Endodermal cell (in vitro differentiated cells): ENCODE measurements at regions not wholly inside any gene's neighbourhood (a gene's known extent, or its start where the extent isn't known, plus 50 kb on each side); places are given as distances from the start of the nearest gene placed in this dataset.

Experiments
- DNase-seq: peaks from one replicate; pipeline ENCODE4 v3.0.0-alpha.2; 2017
- H3K27ac ChIP-seq: 2 replicates; pipeline ENCODE4 v1.5.1; 2013; ENCODE audit warnings: mild to moderate bottlenecking, low read depth, low read length, moderate library complexity
- H3K27me3 ChIP-seq: 2 replicates; pipeline ENCODE4 v1.6.1; 2013; ENCODE audit warnings: mild to moderate bottlenecking, low read length, moderate library complexity; ENCODE audit not compliant: insufficient read depth, control insufficient read depth, poor library complexity, severe bottlenecking
- H3K36me3 ChIP-seq: 2 replicates; pipeline ENCODE4 v1.7.0; 2013; ENCODE audit warnings: mild to moderate bottlenecking, low read length, moderate library complexity; ENCODE audit not compliant: control insufficient read depth, insufficient read depth
- H3K4me1 ChIP-seq: one replicate; pipeline ENCODE4 v1.7.0; 2013; ENCODE audit warnings: low read length; ENCODE audit not compliant: control insufficient read depth, insufficient read depth
- H3K4me3 ChIP-seq: 2 replicates; pipeline ENCODE4 v1.5.1; 2013; ENCODE audit warnings: mild to moderate bottlenecking, low read length, moderate library complexity
- H3K9ac ChIP-seq: 2 replicates; pipeline ENCODE4 v1.6.1; 2013; ENCODE audit warnings: mild to moderate bottlenecking, low read length, moderate library complexity; ENCODE audit not compliant: poor library complexity, severe bottlenecking; ENCODE audit errors: extremely low read depth
- H3K9me3 ChIP-seq: 2 replicates; pipeline ENCODE4 v1.6.1; 2013; ENCODE audit warnings: mild to moderate bottlenecking, low read length, moderate library complexity; ENCODE audit not compliant: control insufficient read depth
- H3K27ac Mint-ChIP-seq: 2 replicates; pipeline ENCODE4 v1.8.0; 2020; ENCODE audit warnings: mixed read lengths
- H3K27me3 Mint-ChIP-seq: 2 replicates; pipeline ENCODE4 v1.8.0; 2021; ENCODE audit warnings: mild to moderate bottlenecking, mixed read lengths; ENCODE audit not compliant: insufficient read depth
- H3K36me3 Mint-ChIP-seq: 2 replicates; pipeline ENCODE4 v1.8.0; 2020; ENCODE audit warnings: low read depth, mixed read lengths
- H3K4me1 Mint-ChIP-seq: 2 replicates; pipeline ENCODE4 v1.8.0; 2020; ENCODE audit warnings: mixed read lengths
- H3K4me3 Mint-ChIP-seq: 2 replicates; pipeline ENCODE4 v1.8.0; 2020; ENCODE audit warnings: mild to moderate bottlenecking, moderate library complexity, mixed read lengths
- H3K9me3 Mint-ChIP-seq: 2 replicates; pipeline ENCODE4 v1.8.0; 2020; ENCODE audit warnings: mild to moderate bottlenecking, mixed read lengths
- WGBS, 2 experiments: methylation state at CpG; one replicate each; pipeline versions ENCODE4 v1.1.5 to v1.1.7; 2013; ENCODE audit warnings: missing lambda C conversion rate in 2 of 2, mixed read lengths in 1 of 2; ENCODE audit not compliant: insufficient coverage in 1 of 2, insufficient read length in 1 of 2; 5-methylcytosine and 5-hydroxymethylcytosine counted together
- TF ChIP-seq, protein P1 (sequence below): fragments of 200-600 bp; sonication (generic); conservative IDR thresholded peaks from 2 replicates; pipeline ENCODE4 v1.5.0; 2021; ENCODE audit warnings: antibody characterized with exemption, mild to moderate bottlenecking

DNA sequence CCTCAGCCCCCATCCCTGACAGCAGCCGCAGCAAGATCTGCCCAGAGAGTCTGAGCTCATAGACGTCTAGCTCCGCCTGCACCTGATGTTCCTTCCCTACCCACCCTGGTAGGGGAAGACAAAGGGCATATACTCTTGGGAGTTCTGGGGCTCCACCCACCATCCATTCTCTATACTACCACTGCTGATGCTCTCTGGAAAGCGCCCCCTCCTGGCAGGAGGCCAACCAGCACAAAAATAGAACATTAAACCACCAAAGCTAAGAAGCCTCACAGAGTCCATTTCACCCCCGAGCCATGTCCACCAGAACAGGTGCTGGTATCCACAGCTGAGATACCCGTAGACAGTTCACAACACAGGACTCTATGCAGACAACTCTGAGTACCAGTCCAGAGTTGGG is 662.6 kb upstream of the FAM98A start:
- H3K27ac ChIP-seq = no peak overlapping the region
- DNase-seq = peak; percentile 56
- no peaks in the 10 kb centered on the region for H3K36me3 ChIP-seq
- Mint-ChIP-seq H3K4me3 (no peak overlapping the region), H3K36me3 (peaks cover 2% of the 10 kb centered on the region), H3K4me1 (peaks cover 17% of the 10 kb centered on the region), H3K27ac (peak overlapping the region; percentile 48), H3K27me3 (no peaks in the 10 kb centered on the region), H3K9me3 (peaks cover 10% of the 10 kb centered on the region)
- no peak overlapping the region for H3K9ac ChIP-seq
- H3K27me3 ChIP-seq = no peaks in the 10 kb centered on the region
- H3K4me3 ChIP-seq = peak overlapping the region; percentile 51
- WGBS, 2 experiments = 85 to 100% methylated on average over 2 to 6 of the region's 6 CpGs
- H3K9me3 ChIP-seq = no peaks in the 10 kb centered on the region
- TF ChIP-seq, protein P1, sequence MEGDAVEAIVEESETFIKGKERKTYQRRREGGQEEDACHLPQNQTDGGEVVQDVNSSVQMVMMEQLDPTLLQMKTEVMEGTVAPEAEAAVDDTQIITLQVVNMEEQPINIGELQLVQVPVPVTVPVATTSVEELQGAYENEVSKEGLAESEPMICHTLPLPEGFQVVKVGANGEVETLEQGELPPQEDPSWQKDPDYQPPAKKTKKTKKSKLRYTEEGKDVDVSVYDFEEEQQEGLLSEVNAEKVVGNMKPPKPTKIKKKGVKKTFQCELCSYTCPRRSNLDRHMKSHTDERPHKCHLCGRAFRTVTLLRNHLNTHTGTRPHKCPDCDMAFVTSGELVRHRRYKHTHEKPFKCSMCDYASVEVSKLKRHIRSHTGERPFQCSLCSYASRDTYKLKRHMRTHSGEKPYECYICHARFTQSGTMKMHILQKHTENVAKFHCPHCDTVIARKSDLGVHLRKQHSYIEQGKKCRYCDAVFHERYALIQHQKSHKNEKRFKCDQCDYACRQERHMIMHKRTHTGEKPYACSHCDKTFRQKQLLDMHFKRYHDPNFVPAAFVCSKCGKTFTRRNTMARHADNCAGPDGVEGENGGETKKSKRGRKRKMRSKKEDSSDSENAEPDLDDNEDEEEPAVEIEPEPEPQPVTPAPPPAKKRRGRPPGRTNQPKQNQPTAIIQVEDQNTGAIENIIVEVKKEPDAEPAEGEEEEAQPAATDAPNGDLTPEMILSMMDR = peak; percentile 48
- no peaks in the 10 kb centered on the region for H3K4me1 ChIP-seq

GRCh38 chr2:34254272-34254878 is 655.3 kb upstream of the FAM98A start:
- H3K27me3 Mint-ChIP-seq = no peaks in the 10 kb centered on the region
- H3K9me3 ChIP-seq = no peaks in the 10 kb centered on the region
- H3K27ac ChIP-seq = no peak overlapping the region

GRCh38 chr2:34252111-34252510 is 653.0 kb upstream of the FAM98A start:
- Histone ChIP-seq H3K36me3 (no peaks in the 10 kb centered on the region), H3K9ac (no peak overlapping the region), H3K9me3 (no peaks in the 10 kb centered on the region), H3K4me1 (peaks cover 5% of the 10 kb centered on the region), H3K4me3 (no peak overlapping the region), H3K27me3 (no peaks in the 10 kb centered on the region), H3K27ac (no peak overlapping the region)
- no peaks in the 10 kb centered on the region for H3K36me3 Mint-ChIP-seq
- H3K4me3 Mint-ChIP-seq = no peak overlapping the region
- TF ChIP-seq, protein P1 = no peak
- DNase-seq = no peak
- no peak overlapping the region for H3K27ac Mint-ChIP-seq
- peaks cover 4% of the 10 kb centered on the region for H3K4me1 Mint-ChIP-seq
- 50 to 61% methylated on average over 2 to 3 of the region's 3 CpGs for whole genome bisulfite sequencing, 2 experiments
- H3K9me3 Mint-ChIP-seq = no peaks in the 10 kb centered on the region
- H3K27me3 Mint-ChIP-seq = no peaks in the 10 kb centered on the region

More at GRCh38 chr2:34254272-34254878, 655.3 kb upstream of the FAM98A start:
- 98% methylated on average over 2 of the region's 2 CpGs; no CpG with 5 or more reads in 1 of the 2 experiments for WGBS, 2 experiments
- no peak overlapping the region for H3K4me3 Mint-ChIP-seq
- Histone ChIP-seq H3K9ac (no peak overlapping the region), H3K4me1 (peaks cover 5% of the 10 kb centered on the region), H3K36me3 (no peaks in the 10 kb centered on the region), H3K27me3 (no peaks in the 10 kb centered on the region), H3K4me3 (no peak overlapping the region)
- no peaks in the 10 kb centered on the region for H3K36me3 Mint-ChIP-seq
- TF ChIP-seq, protein P1 = no peak
- no peak for DNase-seq
- no peak overlapping the region for H3K27ac Mint-ChIP-seq
- peaks cover 4% of the 10 kb centered on the region for H3K4me1 Mint-ChIP-seq
- H3K9me3 Mint-ChIP-seq = no peaks in the 10 kb centered on the region
